ENCODE measurements at regions not wholly inside any gene's neighbourhood (a gene's known extent, or its start where the extent isn't known, plus 50 kb on each side); places are given as distances from the start of the nearest gene placed in this dataset.

- TF ChIP-seq CTCF (IDR thresholded peaks at IDR 0.05; ENCODE audit: poor library complexity) (no peak), EZH2 (IDR thresholded peaks at IDR 0.05; ENCODE audit: borderline replicate concordance) (no peak)
These were observed 315.1 kb downstream of the HDGFL1 start for GRCh38 chr6:22884456-22884855.
